ENCODE measurements at regions not wholly inside any gene's neighbourhood (a gene's known extent, or its start where the extent isn't known, plus 50 kb on each side); places are given as distances from the start of the nearest gene placed in this dataset.
"Not testable (repeated sequence)": the region's sequence is repeated elsewhere in the genome, so short reads cannot be mapped to it uniquely, and the experiment has no call there.

DNA sequence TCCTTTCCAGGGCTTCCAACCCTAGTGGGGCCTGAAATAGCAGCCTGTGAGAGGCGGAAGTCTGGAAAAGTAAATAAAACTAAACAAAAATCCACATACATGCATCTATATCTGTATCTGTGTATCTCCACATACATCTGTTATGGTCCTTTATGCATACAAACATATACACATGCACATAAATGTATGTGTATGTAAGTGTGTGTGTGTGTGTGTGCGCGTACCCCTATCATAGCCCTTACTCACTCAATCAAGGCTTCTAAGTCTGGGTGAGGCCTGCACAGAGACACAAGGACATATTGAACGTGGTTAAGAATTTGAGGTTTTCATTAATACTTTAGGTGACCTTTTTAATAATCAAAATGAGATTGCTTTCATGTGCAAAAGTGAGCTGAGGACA lies 98.9 kb upstream of the CYRIA start:
- ATAC-seq (replicated peaks) (no peak), DNase-seq (no peak)
- H3K36me3 Mint-ChIP-seq, result no peaks in the 10 kb centered on the region
- no peak overlapping the region for H3K4me3 Mint-ChIP-seq
- H3K27me3 Mint-ChIP-seq, result peaks cover 17 to 30% of the 10 kb centered on the region in 2 donors
- no peak overlapping the region for H3K27ac Mint-ChIP-seq
- H3K9me3 Mint-ChIP-seq, result peaks cover 0 to 4% of the 10 kb centered on the region in 2 donors
- H3K4me1 Mint-ChIP-seq, result peaks cover 0 to 6% of the 10 kb centered on the region in 2 donors

- H3K27me3 Mint-ChIP-seq, result peaks cover 13 to 23% of the 10 kb centered on the region in 2 donors
- H3K4me3 Mint-ChIP-seq, result no peak overlapping the region
- DNase-seq, result no peak
- ATAC-seq (replicated peaks), result peak in 1 of 2 donors; percentile 23
- peaks cover 0 to 6% of the 10 kb centered on the region in 2 donors for H3K4me1 Mint-ChIP-seq
- H3K36me3 Mint-ChIP-seq, result no peaks in the 10 kb centered on the region
- H3K27ac Mint-ChIP-seq, result no peak overlapping the region
- peaks cover 0 to 4% of the 10 kb centered on the region in 2 donors for H3K9me3 Mint-ChIP-seq
Measured at GRCh38 chr2:16763493-16763899, 97.9 kb upstream of the CYRIA start.

DNA sequence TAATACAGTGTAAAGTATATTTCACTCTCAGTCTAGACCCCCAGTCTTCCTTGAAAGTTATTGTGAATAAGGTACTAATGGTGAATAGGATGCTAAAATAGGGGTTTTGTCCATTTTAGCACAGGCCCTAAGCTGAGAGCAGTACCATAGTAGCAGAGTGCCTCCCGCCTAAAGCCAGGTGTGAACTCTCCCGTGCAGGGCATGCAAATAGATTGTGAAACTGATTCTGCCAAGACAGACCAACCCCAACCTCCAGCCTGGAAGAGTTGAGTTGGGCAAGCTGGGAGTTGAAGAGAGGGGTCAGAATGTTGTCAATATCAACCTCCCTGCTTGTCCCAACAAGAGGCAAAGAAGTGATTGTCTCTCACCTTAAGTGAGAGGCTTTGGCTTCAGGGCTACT lies 97.4 kb upstream of the CYRIA start:
- H3K27me3 Mint-ChIP-seq, result peaks cover 13 to 23% of the 10 kb centered on the region in 2 donors
- peaks cover 0 to 4% of the 10 kb centered on the region in 2 donors for H3K9me3 Mint-ChIP-seq
- no peak overlapping the region for H3K27ac Mint-ChIP-seq
- H3K36me3 Mint-ChIP-seq, result no peaks in the 10 kb centered on the region
- no peak for ATAC-seq (replicated peaks)
- no peak for DNase-seq
- no peak overlapping the region for H3K4me3 Mint-ChIP-seq
- peaks cover 0 to 6% of the 10 kb centered on the region in 2 donors for H3K4me1 Mint-ChIP-seq

DNA sequence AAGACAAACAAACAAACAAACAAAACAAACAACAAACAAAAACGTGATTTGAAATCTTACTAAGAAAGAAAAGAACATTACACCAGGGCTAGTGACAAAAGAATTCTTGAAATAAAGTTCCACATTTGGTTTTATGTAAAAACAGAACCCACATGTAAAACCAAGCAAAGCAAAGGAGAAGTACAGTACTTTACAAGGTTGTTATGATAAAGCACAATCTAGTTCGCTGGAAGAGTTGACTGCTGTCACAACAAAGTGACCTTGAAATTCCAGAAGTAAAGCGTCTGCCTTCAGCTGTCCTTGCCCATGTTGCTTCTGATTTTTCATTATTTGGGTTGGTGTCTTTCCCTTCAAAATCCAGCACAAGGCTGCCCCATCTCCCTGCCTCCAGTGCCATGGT lies 94.8 kb upstream of the CYRIA start:
- DNase-seq, result no peak
- no peaks in the 10 kb centered on the region for H3K36me3 Mint-ChIP-seq

GRCh38 chr2:16756831-16757644 lies 91.4 kb upstream of the CYRIA start:
- Mint-ChIP-seq H3K4me3 (no peak overlapping the region), H3K36me3 (no peaks in the 10 kb centered on the region), H3K9me3 (no peaks in the 10 kb centered on the region), H3K27me3 (peaks cover 5 to 9% of the 10 kb centered on the region in 2 donors), H3K4me1 (peaks cover 5 to 8% of the 10 kb centered on the region in 2 donors), H3K27ac (peak overlapping the region; percentile 72)
- DNase-seq (peak; percentile 61), ATAC-seq (replicated peaks) (peak; percentile 97 to 98)

More for the DNA sequence above, 94.8 kb upstream of the CYRIA start:
- H3K27me3 Mint-ChIP-seq, result peaks cover 5 to 9% of the 10 kb centered on the region in 2 donors
- H3K27ac Mint-ChIP-seq, result no peak overlapping the region
- H3K9me3 Mint-ChIP-seq, result no peaks in the 10 kb centered on the region
- peaks cover 8 to 12% of the 10 kb centered on the region in 2 donors for H3K4me1 Mint-ChIP-seq
- no peak for ATAC-seq (replicated peaks)
- H3K4me3 Mint-ChIP-seq, result no peak overlapping the region

- Mint-ChIP-seq H3K9me3 (no peaks in the 10 kb centered on the region), H3K27me3 (peaks cover 0 to 1% of the 10 kb centered on the region in 2 donors), H3K4me3 (no peak overlapping the region), H3K36me3 (no peaks in the 10 kb centered on the region), H3K4me1 (peaks cover 5 to 8% of the 10 kb centered on the region in 2 donors), H3K27ac (no peak overlapping the region)
- ATAC-seq (replicated peaks) (no peak), DNase-seq (no peak)
Measured at GRCh38 chr2:16755442-16755841, 89.8 kb upstream of the CYRIA start.

GRCh38 chr2:16753025-16753424 lies 87.4 kb upstream of the CYRIA start:
- not testable (repeated sequence) for H3K27ac Mint-ChIP-seq; H3K4me3 Mint-ChIP-seq; H3K4me1 Mint-ChIP-seq; ATAC-seq (replicated peaks); DNase-seq; H3K36me3 Mint-ChIP-seq; H3K27me3 Mint-ChIP-seq; H3K9me3 Mint-ChIP-seq

DNA sequence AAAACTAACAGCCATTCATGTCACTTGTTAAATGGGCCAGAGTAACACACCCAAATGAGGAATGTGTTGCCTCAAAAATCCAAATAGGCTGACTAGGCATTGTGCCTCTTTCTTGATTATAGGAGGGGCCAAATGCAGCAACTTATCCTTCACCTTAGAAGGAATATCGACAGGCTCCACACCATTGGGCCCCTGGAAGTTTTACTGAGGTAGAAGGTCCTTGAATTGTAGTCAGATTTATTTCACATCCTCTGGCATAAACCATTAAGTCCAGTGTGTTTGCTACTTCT lies 85.2 kb upstream of the CYRIA start:
- DNase-seq; H3K36me3 Mint-ChIP-seq; H3K4me3 Mint-ChIP-seq; ATAC-seq (replicated peaks); H3K27ac Mint-ChIP-seq; H3K9me3 Mint-ChIP-seq: not testable (repeated sequence)
- H3K4me1 Mint-ChIP-seq, result peaks cover 13 to 16% of the 10 kb centered on the region in 2 donors
- peaks cover 15 to 16% of the 10 kb centered on the region in 2 donors for H3K27me3 Mint-ChIP-seq

DNA sequence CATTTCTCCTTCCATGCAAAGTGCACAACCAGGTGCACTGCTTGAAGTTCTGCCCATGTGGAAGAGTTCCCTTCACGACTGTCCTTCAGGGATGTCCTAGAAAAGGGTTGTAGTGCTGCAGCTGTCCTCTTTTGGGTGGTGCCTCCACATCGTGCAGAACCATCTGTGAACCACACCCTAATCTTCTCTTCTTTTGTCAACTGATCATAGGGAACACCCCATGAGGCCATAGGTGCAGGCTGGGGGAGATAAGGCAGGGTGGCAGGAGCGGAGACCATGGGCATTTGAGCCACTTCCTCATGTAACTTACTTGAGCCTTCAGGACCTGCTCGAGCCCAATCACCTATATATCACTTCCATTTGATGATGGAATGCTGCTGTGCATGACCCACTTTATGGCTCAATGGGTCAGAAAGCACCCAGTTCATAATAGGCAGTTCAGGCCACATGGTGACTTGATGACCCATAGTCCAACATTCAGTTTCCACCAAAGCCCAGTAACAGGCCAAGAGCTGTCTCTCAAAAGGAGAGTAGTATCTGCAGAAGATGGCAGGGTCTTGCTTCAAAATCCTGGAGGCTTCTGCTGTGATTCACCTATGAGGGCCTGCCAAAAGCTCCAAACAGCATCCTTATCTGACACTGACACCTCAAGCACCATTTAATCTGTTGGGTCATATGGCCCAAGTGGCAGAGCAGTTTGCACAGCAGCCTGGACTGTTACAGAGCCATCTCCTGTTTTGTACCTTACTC lies 84.7 kb upstream of the CYRIA start:
- no peak overlapping the region for H3K4me3 Mint-ChIP-seq
- no peaks in the 10 kb centered on the region for H3K36me3 Mint-ChIP-seq
- peaks cover 15 to 21% of the 10 kb centered on the region in 2 donors for H3K27me3 Mint-ChIP-seq
- no peak overlapping the region for H3K27ac Mint-ChIP-seq
- no peak for DNase-seq
- ATAC-seq (replicated peaks), result no peak
- no peaks in the 10 kb centered on the region for H3K9me3 Mint-ChIP-seq
- H3K4me1 Mint-ChIP-seq, result peaks cover 18 to 21% of the 10 kb centered on the region in 2 donors

DNA sequence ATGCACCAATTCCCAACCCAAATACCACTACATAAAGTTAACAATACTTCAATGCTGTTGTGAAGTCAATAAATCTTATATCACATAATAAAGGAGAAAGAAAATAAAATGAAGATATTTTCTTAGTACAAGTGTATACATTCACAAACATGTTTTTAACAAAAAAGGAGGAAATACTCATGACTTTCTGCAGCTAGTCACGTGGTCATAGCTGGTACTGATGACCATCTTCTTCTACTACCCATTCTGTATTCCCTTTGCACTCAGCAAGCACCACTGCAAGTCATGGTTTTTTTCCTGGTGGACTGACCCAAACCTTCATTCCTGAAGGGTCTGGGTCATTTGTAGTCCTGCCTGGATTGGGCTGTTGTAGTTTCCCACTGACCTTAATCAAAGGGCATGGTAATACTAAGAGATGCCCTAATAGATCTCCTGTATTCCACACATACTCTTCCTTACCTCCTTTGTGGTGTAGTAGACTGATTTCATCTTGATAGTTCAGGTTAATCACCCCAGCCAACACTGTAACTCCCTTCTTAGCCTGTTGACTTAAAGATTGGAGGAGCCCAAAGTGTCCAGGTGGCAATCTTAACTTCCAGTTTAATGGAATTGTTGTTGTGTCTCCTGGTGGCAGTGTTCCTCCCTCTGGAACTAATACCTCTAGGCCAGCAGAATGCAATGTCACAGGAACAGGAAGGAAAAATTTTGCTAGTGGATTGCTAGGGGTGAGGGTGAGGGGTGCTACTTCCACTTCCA lies 83.1 kb upstream of the CYRIA start:
- Mint-ChIP-seq H3K4me1 (peaks cover 20 to 24% of the 10 kb centered on the region in 2 donors), H3K27me3 (peaks cover 15 to 27% of the 10 kb centered on the region in 2 donors)
- H3K4me3 Mint-ChIP-seq; DNase-seq; H3K27ac Mint-ChIP-seq; H3K9me3 Mint-ChIP-seq; ATAC-seq (replicated peaks); H3K36me3 Mint-ChIP-seq: not testable (repeated sequence)

DNA sequence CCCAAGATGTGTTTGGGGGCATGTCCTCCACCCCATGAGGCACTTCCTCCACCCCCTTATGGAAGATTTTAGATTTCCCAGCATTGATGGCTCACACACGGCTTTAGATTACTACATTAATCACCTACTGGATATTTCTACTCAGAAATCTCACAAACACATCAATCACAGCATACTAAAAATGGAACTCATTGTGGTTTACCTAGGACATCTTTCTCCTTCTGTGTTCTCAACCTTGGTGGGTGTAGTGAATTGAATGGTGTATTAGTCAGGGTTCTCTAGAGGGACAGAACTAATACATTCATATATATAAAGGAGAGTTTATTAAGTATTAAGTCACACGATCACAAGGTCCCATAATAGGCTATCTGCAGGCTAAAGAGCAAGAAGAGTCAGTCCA lies 82.1 kb upstream of the CYRIA start:
- Mint-ChIP-seq H3K4me3 (no peak overlapping the region), H3K36me3 (no peaks in the 10 kb centered on the region), H3K27ac (no peak overlapping the region), H3K4me1 (peaks cover 20 to 25% of the 10 kb centered on the region in 2 donors), H3K27me3 (peaks cover 15 to 27% of the 10 kb centered on the region in 2 donors), H3K9me3 (no peaks in the 10 kb centered on the region)
- peak; percentile 41 to 68 for ATAC-seq (replicated peaks)
- DNase-seq, result no peak

DNA sequence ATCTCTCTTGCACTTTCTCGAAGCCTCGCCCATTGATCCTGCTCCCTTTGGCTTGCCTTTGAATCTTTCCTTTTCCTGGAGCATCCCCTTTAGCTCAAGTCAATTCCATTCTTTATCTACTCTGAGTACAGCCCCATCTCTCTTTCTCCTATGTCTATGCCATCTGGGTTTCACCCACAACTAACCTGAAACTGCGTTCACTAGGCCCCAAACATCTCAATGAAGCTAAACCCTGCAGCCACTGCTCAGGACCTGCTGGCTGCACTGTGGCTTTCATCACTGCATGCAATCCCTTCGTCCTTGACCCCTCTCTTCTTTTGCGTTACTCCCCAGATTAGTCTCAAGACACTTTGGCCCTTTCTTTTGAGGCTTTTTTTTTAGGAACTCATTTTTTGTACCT lies 81.6 kb upstream of the CYRIA start:
- no peak overlapping the region for H3K27ac Mint-ChIP-seq
- H3K4me1 Mint-ChIP-seq, result peaks cover 20 to 29% of the 10 kb centered on the region in 2 donors
- ATAC-seq (replicated peaks) (peak in 1 of 2 donors; percentile 31), DNase-seq (no peak)
- peaks cover 15 to 27% of the 10 kb centered on the region in 2 donors for H3K27me3 Mint-ChIP-seq
- H3K36me3 Mint-ChIP-seq, result no peaks in the 10 kb centered on the region
- no peaks in the 10 kb centered on the region for H3K9me3 Mint-ChIP-seq
- H3K4me3 Mint-ChIP-seq, result no peak overlapping the region

- DNase-seq (no peak), ATAC-seq (replicated peaks) (no peak)
- Mint-ChIP-seq H3K36me3 (no peaks in the 10 kb centered on the region), H3K9me3 (no peaks in the 10 kb centered on the region), H3K4me3 (no peak overlapping the region), H3K4me1 (peaks cover 20 to 30% of the 10 kb centered on the region in 2 donors), H3K27me3 (peaks cover 15 to 27% of the 10 kb centered on the region in 2 donors), H3K27ac (no peak overlapping the region)
Measured at GRCh38 chr2:16746833-16747232, 81.2 kb upstream of the CYRIA start.

DNA sequence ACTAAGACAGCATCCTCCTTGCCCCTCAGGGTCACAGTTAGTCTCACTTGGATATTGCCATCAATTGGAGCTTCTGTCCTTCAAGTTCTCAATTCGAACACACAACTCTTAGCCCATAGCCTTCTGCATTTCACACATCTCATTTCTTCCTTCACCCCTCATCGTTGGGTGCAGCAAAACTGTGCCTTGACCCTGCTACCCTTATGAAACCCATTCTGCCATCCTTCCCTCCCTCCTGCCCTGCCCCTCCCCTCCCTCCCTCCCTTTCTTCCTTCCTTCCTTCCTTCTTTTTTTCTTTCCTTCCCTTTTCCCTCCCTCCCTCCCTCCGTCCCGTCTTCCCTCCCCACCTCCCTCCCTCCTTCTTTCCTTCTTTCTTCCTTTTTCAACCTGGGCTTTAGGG lies 80.7 kb upstream of the CYRIA start:
- Mint-ChIP-seq H3K9me3 (no peaks in the 10 kb centered on the region), H3K27me3 (peaks cover 15 to 27% of the 10 kb centered on the region in 2 donors), H3K4me3 (no peak overlapping the region), H3K4me1 (peaks cover 22 to 30% of the 10 kb centered on the region in 2 donors), H3K27ac (no peak overlapping the region), H3K36me3 (no peaks in the 10 kb centered on the region)
- ATAC-seq (replicated peaks) (no peak), DNase-seq (no peak)
